OCI-M2 (cell line): ENCODE measurements at regions not wholly inside any gene's neighbourhood (a gene's known extent, or its start where the extent isn't known, plus 50 kb on each side); places are given as distances from the start of the nearest gene placed in this dataset.
"Not testable (repeated sequence)": the region's sequence is repeated elsewhere in the genome, so short reads cannot be mapped to it uniquely, and the experiment has no call there.

Experiments used
- DNase-seq: peaks from one replicate; lab custom pipeline; 2025; ENCODE audit not compliant: unreplicated experiment; lab: John Stamatoyannopoulos, UW

- DNase-seq: no peak
Measured at GRCh38 chr12:16881986-16882570, 276.1 kb upstream of the LMO3 start.

DNA sequence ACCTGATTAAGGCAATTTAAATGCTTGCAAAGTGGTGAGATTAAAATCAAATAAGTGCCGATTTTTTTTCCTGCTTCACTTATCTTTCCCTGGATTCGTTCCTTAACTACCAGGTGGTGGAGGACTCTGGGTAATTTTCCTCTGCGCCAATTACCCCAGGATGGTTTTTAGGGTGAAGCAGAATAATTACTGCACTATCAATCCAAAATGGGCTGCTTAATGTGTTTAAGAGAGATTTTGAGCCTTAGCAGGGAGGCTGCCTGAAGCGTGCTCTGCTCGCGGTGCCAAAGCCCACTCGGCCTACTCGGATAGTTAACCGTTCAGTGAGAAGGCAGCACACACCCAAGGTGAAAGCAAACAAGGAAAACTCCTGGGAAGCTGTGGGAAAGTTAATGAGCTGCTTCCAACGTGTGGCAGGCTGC lies 274.9 kb upstream of the LMO3 start:
- no peak for DNase-seq

DNA sequence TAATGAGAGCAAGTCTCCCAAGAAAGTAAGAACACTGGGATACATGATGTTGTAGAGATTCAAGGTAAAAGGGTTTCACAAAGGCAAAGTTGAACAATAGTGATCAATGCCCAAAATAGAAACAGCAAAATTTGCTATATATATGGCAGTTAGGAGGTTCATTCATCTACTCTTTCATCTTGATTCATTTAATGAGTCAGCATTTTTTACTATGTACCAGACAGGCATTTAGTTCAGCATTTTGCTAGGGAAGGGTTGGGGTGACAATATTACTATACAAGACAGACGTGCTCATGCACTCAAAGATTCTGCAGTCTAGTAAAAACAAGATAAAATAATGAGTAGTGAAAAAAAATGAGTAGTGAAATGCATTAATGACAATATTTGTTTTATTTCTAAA lies 264.9 kb upstream of the LMO3 start:
- DNase-seq: no peak

DNA sequence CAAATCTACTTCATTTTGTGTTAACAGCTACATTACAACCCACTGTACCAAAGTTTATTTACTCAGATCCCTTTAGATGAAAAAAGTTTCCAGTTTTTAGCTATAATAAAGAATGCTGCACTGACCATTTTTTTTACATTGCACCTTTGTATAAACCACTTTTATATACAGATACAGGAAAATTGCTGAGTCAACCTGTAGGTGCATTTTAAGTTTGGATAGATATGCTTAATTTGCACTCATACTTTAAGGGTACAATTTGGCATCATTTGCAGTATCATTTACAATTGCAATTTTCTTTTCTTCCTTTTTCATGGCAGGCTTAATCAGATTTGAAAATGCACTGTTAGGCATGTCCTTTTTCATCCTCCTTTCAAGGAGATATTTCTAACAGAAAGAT lies 257.8 kb upstream of the LMO3 start:
- no peak for DNase-seq

GRCh38 chr12:16857456-16857923 lies 251.5 kb upstream of the LMO3 start:
- DNase-seq: no peak

DNA sequence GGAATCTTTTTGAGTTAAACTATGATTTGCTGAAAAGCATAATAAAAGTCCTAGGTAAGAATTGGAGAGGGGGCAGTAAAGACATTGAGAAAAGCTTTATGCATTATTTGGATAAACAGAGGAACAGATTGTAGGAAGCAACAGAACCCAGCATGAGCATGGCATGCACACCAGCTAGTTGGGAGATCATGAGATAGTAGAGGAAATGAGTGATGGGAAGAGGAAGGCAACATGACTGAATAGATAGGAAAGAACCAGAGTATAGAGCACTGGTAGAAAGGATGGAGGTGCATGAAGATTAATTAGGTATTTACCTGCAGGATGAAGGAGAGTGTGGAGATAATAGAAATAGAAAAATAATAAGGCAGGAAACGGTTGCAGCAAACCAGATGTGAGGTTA lies 248.5 kb upstream of the LMO3 start:
- DNase-seq: no peak

- DNase-seq: no peak
Measured at GRCh38 chr12:16849473-16849872, 243.5 kb upstream of the LMO3 start.

- no peak for DNase-seq
Measured at GRCh38 chr12:16844875-16845274, 238.9 kb upstream of the LMO3 start.

GRCh38 chr12:16833376-16834015 lies 227.5 kb upstream of the LMO3 start:
- peak; percentile 10 for DNase-seq

GRCh38 chr12:16828891-16829290 lies 222.9 kb upstream of the LMO3 start:
- no peak for DNase-seq

- no peak for DNase-seq
Measured at GRCh38 chr12:16807731-16808130, 201.8 kb upstream of the LMO3 start.

GRCh38 chr12:16796168-16796567 lies 190.2 kb upstream of the LMO3 start:
- DNase-seq: no peak

- DNase-seq: no peak
Measured at GRCh38 chr12:16789204-16789790, 183.3 kb upstream of the LMO3 start.

GRCh38 chr12:16788506-16789203 lies 182.7 kb upstream of the LMO3 start:
- DNase-seq: no peak

DNA sequence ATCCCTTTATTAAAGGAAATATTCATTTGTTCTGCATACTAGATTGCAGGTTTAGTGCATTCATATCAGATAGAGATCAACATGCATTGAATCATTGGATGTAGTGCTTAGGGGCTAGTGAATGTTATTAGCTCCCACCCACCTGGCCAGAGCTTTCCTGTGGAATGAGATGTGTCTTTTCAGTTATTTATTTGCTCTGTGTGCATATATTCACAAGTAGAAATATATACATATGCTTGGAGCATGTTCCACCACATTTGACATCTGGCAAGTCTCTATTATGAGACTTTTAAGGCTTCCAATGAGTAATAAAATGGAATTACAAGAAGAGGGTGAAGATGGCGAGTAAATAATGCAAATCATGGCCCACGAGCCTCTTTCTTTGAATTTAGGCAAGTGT lies 180.0 kb upstream of the LMO3 start:
- DNase-seq: no peak

DNA sequence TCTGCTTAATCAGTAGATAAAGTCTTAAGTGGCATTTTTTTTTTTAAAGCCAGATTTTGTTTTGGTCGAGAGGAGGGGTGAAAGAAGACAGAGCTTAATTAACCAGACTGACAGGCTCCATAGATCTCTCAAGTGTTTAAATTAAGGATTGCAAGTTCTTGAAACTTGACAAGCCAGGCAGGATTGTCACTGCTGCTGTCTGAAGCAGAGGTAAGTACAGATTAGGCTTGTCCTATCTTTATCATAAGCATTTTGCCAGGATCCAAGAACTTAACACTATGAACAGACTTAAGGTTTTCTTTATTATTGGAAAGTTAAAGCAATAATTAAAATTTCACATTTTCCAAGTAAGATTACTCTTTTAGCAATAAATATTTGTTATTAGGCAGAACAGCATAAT lies 179.6 kb upstream of the LMO3 start:
- no peak for DNase-seq

DNA sequence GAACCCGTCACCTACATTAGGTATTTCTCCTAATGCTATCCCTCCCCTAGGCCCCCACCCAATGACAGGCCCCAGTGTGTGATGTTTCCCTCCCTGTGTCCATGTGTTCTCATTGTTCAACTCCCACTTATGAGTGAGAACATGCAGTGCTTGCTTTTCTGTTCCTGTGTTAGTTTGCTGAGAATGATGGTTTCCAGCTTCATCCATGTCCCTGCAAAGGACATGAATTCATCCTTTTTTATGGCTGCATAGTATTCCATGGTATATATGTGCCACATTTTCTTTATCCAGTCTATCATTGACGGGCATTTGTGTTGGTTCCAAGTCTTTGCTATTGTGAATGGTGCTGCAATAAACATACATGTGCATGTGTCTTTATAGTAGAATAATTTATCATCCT lies 163.2 kb upstream of the LMO3 start:
- not testable (repeated sequence) for DNase-seq

DNA sequence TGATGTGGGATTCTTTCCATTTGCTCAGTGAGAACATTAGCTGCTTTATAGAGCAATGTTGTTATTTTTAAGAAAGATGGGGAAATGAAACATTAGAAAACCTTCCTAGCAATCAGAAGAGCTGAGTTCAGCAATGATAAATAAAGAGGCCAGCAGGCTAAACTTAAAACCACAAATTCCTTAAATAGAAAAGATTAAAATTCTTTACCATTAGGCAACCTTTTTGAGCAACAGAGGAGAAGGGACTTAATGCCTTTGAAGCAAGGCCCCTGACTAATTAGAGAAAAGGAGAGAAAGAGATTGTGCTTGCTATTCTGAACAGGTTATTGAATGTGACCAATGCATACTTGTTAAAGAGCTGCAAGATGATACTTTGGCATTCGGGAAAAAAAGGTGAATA lies 160.8 kb upstream of the LMO3 start:
- no peak for DNase-seq

GRCh38 chr12:16763901-16764300 lies 157.9 kb upstream of the LMO3 start:
- no peak for DNase-seq

DNA sequence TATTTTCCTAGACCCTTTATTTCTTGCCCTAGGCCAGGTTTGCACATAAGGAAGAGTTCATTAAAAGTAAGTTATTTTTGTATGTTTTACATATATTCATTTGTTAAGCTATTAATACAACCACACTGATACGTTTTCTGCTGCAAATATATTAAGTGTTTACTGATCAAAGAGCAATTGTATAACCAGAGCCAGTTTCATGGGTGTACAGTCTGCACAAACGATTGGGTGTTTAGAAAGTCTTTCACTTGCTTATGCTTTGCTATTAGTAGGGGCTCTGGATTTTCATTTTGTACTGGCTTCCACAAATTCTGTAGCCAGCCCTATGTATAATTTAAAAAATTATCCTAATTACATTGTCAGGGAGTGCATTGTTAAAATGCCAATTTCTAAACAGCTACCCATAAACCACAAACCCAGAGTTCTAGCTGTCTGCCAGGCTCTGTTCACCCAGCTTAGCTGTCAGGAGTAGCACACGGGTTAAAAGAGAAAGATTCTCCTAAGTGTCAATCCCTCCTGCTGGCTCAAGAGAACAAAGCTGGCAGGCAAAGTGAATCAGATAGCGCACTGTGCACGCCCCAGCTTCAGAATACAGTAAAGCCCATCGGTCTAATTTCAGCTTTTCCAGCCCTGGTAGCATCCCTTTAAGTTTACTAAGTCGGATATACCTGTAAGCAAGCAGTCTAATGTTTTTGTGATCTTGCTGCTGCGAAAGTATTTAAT lies 151.0 kb upstream of the LMO3 start:
- no peak for DNase-seq

GRCh38 chr12:16730772-16731171 lies 124.8 kb upstream of the LMO3 start:
- DNase-seq: no peak
